GM12878 (cell line): ENCODE measurements at regions not wholly inside any gene's neighbourhood (a gene's known extent, or its start where the extent isn't known, plus 50 kb on each side); places are given as distances from the start of the nearest gene placed in this dataset.
A peak's percentile ranks its signal among the peaks of the same experiment; 100 is the strongest.
"Not testable (repeated sequence)": the region's sequence is repeated elsewhere in the genome, so short reads cannot be mapped to it uniquely, and the experiment has no call there.

Experiments used
- ATAC-seq: fragments of 200-7000 bp; cut with Tn5 transposase; 3 replicates; pipeline ENCODE4 v1.9.1; 2020; ENCODE audit warnings: mild to moderate bottlenecking, moderate library complexity
- BruUV-seq: library from RNA; stranded (reverse); fragments of 400-500 nt; replicated peaks from 2 replicates; lab custom pipeline; 2021; lab: Mats Ljungman, UMichigan
- CTCF ChIA-PET: fragments of 300-600 bp; sonication (Branson Sonifier 250); formaldehyde crosslinking; extraction: SDS; loops from one replicate; lab custom pipeline; 2021; ENCODE audit warnings: inconsistent platforms; lab: Yijun Ruan, JAX
- POLR2A ChIA-PET: fragments of 350-600 bp; formaldehyde crosslinking; extraction: SDS; loops from one replicate; lab custom pipeline; 2021; ENCODE audit warnings: inconsistent platforms; lab: Charles Lee
- RAD21 ChIA-PET: fragments of 300-600 bp; sonication (Branson Sonifier 250); formaldehyde crosslinking; loops from one replicate; lab custom pipeline; 2023; ENCODE audit warnings: antibody characterized with exemption; ENCODE audit not compliant: unreplicated experiment; lab: Charles Lee
- SMC1A ChIA-PET: fragments of 300-600 bp; sonication (Branson Sonifier 250); formaldehyde crosslinking; loops from one replicate; lab custom pipeline; 2023; ENCODE audit not compliant: unreplicated experiment, uncharacterized antibody; lab: Charles Lee
- DNase-seq: peaks from one replicate; pipeline ENCODE4 v3.0.0-alpha.2; 2011; ENCODE audit warnings: low read depth, low spot score
- FAIRE-seq: peaks from 3 replicates; lab custom pipeline; 2011; peaks lifted over from hg19 to GRCh38; lab: Jason Lieb, UNC
- H2AFZ ChIP-seq: 2 replicates; pipeline ENCODE4 v1.6.0; 2011; ENCODE audit warnings: low read depth, low read length, control low read depth; ENCODE audit not compliant: control insufficient read depth
- H3K27ac ChIP-seq: 2 replicates; pipeline ENCODE4 v1.5.1; 2011; ENCODE audit warnings: control low read depth; ENCODE audit not compliant: control insufficient read depth, insufficient read depth
- H3K27me3 ChIP-seq, 2 experiments: replicated peaks in 1 of 2; 2 replicates each; pipeline versions ENCODE4 v1.6.0 to v1.6.1; 2011; ENCODE audit warnings: low read length in 1 of 2; ENCODE audit not compliant: control insufficient read depth in 2 of 2, insufficient read depth in 2 of 2
- H3K36me3 ChIP-seq, 2 experiments: 2 replicates each; pipeline ENCODE4 v1.5.1; 2011; ENCODE audit warnings: low read length in 1 of 2; ENCODE audit not compliant: control insufficient read depth in 2 of 2, insufficient read depth in 2 of 2
- H3K4me1 ChIP-seq: 2 replicates; pipeline ENCODE4 v1.6.1; 2011; ENCODE audit warnings: mild to moderate bottlenecking, low read length, moderate library complexity, mixed read lengths; ENCODE audit not compliant: control insufficient read depth, insufficient read depth
- H3K4me2 ChIP-seq: 2 replicates; pipeline ENCODE4 v1.6.0; 2011; ENCODE audit warnings: control low read depth; ENCODE audit not compliant: control insufficient read depth, insufficient read depth
- H3K4me3 ChIP-seq: fragments of 200-600 bp; sonication (generic); 2 replicates; pipeline ENCODE4 v1.5.1; 2016
- H3K79me2 ChIP-seq: 2 replicates; pipeline ENCODE4 v1.6.0; 2011; ENCODE audit warnings: low read length; ENCODE audit not compliant: control insufficient read depth, insufficient read depth
- H3K9ac ChIP-seq: 2 replicates; pipeline ENCODE4 v1.8.0; 2011; ENCODE audit warnings: low read length, control low read depth, mixed read lengths; ENCODE audit not compliant: control insufficient read depth, insufficient read depth
- H3K9me3 ChIP-seq: replicated peaks from 3 replicates; pipeline ENCODE4 v1.5.1; 2011; ENCODE audit warnings: mild to moderate bottlenecking, low read length; ENCODE audit not compliant: control insufficient read depth, insufficient read depth
- H4K20me1 ChIP-seq: 2 replicates; pipeline ENCODE4 v1.6.0; 2011; ENCODE audit not compliant: control insufficient read depth, insufficient read depth
- MTA2 ChIP-seq: fragments of 450-650 bp; IDR thresholded peaks from 2 replicates; pipeline ENCODE4 v1.6.1; 2016; ENCODE audit warnings: low read depth, mild to moderate bottlenecking, moderate library complexity
- RAD21 ChIP-seq: IDR thresholded peaks from 2 replicates; pipeline ENCODE4 v1.6.1; 2011; ENCODE audit warnings: mild to moderate bottlenecking, low read depth, low read length, moderate library complexity; ENCODE audit not compliant: insufficient read depth
- RB1 ChIP-seq: fragments of 450-650 bp; formaldehyde crosslinking; IDR thresholded peaks from 2 replicates; pipeline ENCODE4 v1.6.1; 2017; ENCODE audit warnings: mild to moderate bottlenecking, borderline replicate concordance
- RELA ChIP-seq: fragments of 450-650 bp; IDR thresholded peaks from 2 replicates; pipeline ENCODE4 v1.8.0; 2014; ENCODE audit warnings: borderline replicate concordance; ENCODE audit not compliant: partially characterized antibody
- RUNX3 ChIP-seq: IDR thresholded peaks from 2 replicates; pipeline ENCODE4 v1.6.1; 2012; ENCODE audit warnings: low read length, inconsistent platforms
- SMC3 ChIP-seq: IDR thresholded peaks from 2 replicates; pipeline ENCODE4 v1.6.1; 2011; ENCODE audit warnings: low read length, improper control_type of control experiment, borderline replicate concordance
- WRNIP1 ChIP-seq: IDR thresholded peaks from 2 replicates; pipeline ENCODE4 v1.6.1; 2011; ENCODE audit warnings: low read depth, low read length, improper control_type of control experiment, borderline replicate concordance
- ZNF24 ChIP-seq: fragments of 450-650 bp; IDR thresholded peaks from 2 replicates; pipeline ENCODE4 v1.6.1; 2017; ENCODE audit warnings: antibody characterized with exemption, mild to moderate bottlenecking
- WGBS: methylation state at CpG from one replicate; pipeline ENCODE4 v1.1.6; 2016; ENCODE audit warnings: low lambda C conversion rate; ENCODE audit not compliant: insufficient replicate concordance, insufficient coverage; ENCODE audit errors: missing lambda C conversion rate; 5-methylcytosine and 5-hydroxymethylcytosine counted together
- in situ Hi-C: fragments of 300-500 bp; cut with MboI; formaldehyde crosslinking; loops from 9 replicates; pipeline ENCODE4 v1.14.3; 2018; ENCODE audit warnings: mixed read lengths
- intact Hi-C: fragments of 100-400 bp; cut with micrococcal nuclease; formaldehyde crosslinking; loops from one replicate; pipeline ENCODE4 v1.14.2; 2022; ENCODE audit not compliant: unreplicated experiment
- TF ChIP-seq, protein P1 (sequence below), 3 experiments: IDR thresholded peaks in 2 of 3; conservative IDR thresholded peaks in 1 of 3; 2 replicates each; pipeline ENCODE4 v1.5.1; 2011; ENCODE audit warnings: low read depth in 3 of 3, low read length in 3 of 3, mild to moderate bottlenecking in 3 of 3, control low read depth in 2 of 3, moderate library complexity in 2 of 3, inconsistent platforms in 1 of 3, mixed read lengths in 1 of 3; ENCODE audit not compliant: control insufficient read depth in 2 of 3, insufficient read depth in 1 of 3; ENCODE audit errors: extremely low read depth in 1 of 3
- TF ChIP-seq, protein P2 (sequence below): IDR thresholded peaks from 2 replicates; pipeline ENCODE4 v1.6.1; 2012; ENCODE audit warnings: low read depth, low read length, improper control_type of control experiment

DNA sequence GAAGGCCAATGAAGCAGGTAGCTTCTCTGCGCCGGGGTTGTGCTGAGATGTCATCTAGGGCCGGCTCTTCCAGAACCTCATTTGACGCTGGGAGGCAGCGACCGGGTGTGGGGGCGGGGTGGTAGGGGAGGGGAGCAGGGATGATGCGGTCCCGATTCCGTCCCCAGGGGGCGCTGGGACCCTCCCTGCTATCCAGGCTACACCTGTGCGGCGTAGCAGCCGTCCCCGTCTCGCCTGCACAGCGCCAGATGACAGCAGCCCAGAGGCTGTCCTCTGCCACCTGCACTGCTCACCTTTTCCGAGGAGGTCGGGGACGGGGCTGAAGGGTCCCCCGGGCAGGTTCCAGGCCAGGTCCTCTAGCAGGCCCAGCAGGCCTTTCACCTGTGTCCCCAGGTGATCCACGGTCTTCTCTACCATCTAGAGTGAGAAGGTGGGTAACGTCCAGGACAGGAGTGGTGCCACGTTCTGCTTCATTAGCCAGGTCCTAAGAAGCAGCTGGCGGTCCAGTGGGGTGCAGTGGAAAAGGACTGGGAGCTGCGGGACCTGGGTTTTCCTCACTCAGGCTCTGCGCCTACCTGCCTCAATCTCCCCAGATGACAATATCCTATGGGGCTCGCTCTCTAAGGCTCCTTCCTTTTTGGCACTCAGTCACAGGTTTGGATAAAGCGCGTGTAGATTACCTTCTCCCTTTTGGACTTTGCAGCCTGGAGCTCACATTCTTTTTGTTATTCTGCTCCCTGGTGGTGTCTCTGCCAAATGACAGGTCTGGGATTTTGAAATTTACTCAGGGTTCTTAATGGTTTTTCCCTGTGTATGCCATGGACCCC is 56.0 kb upstream of the RAB6C start:
- POLR2A ChIA-PET: no interaction called here
- H3K9me3 ChIP-seq: peaks cover 2% of the 10 kb centered on the region; the same call in 2 of the 3 replicates
- BruUV-seq: no TSS peak
- peak; percentile 86 for FAIRE-seq
- peaks cover 0 to 2% of the 10 kb centered on the region in 2 experiments; a peak in 2 of 4 replicates for H3K27me3 ChIP-seq
- intact Hi-C loops: loop anchor here (10.0 kb wide), 1 partner anchor 1599 kb away; no protein-coding TSS in a partner anchor
- in situ Hi-C loops: no loop called here
- H3K79me2 ChIP-seq: no peaks in the 10 kb centered on the region
- H3K4me3 ChIP-seq: no peak overlapping the region
- WGBS: 3% methylated on average over 19 of the region's 30 CpGs
- H3K4me2 ChIP-seq: no peak overlapping the region
- peak; percentile 67 for ATAC-seq
- no peak for DNase-seq
- SMC1A ChIA-PET: no interaction called here
- no peak overlapping the region for H3K9ac ChIP-seq
- TF ChIP-seq RAD21 (peak; percentile 52), MTA2 (no peak), RB1 (no peak), SMC3 (peak; percentile 10; the same call in 1 of the 2 replicates), WRNIP1 (no peak), RELA (no peak), ZNF24 (no peak), RUNX3 (no peak)
- TF ChIP-seq, protein P1, sequence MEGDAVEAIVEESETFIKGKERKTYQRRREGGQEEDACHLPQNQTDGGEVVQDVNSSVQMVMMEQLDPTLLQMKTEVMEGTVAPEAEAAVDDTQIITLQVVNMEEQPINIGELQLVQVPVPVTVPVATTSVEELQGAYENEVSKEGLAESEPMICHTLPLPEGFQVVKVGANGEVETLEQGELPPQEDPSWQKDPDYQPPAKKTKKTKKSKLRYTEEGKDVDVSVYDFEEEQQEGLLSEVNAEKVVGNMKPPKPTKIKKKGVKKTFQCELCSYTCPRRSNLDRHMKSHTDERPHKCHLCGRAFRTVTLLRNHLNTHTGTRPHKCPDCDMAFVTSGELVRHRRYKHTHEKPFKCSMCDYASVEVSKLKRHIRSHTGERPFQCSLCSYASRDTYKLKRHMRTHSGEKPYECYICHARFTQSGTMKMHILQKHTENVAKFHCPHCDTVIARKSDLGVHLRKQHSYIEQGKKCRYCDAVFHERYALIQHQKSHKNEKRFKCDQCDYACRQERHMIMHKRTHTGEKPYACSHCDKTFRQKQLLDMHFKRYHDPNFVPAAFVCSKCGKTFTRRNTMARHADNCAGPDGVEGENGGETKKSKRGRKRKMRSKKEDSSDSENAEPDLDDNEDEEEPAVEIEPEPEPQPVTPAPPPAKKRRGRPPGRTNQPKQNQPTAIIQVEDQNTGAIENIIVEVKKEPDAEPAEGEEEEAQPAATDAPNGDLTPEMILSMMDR (IDR thresholded peaks at IDR 0.05 in 2 of 3, conservative IDR thresholded peaks at IDR 0.05 in 1 of 3; ENCODE audit: control insufficient read depth in 2 of 3, extremely low read depth in 1 of 3, insufficient read depth in 1 of 3, low read depth in 3 of 3, low read length in 3 of 3): peak; percentile 22 to 42 (median 41); a peak in 4 of 6 replicates
- TF ChIP-seq, protein P2, sequence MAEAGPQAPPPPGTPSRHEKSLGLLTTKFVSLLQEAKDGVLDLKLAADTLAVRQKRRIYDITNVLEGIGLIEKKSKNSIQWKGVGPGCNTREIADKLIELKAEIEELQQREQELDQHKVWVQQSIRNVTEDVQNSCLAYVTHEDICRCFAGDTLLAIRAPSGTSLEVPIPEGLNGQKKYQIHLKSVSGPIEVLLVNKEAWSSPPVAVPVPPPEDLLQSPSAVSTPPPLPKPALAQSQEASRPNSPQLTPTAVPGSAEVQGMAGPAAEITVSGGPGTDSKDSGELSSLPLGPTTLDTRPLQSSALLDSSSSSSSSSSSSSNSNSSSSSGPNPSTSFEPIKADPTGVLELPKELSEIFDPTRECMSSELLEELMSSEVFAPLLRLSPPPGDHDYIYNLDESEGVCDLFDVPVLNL: no peak
- H3K36me3 ChIP-seq: no peaks in the 10 kb centered on the region
- no peaks in the 10 kb centered on the region for H4K20me1 ChIP-seq
- H3K4me1 ChIP-seq: no peaks in the 10 kb centered on the region
- no peak overlapping the region for H2AFZ ChIP-seq
- H3K27ac ChIP-seq: no peak overlapping the region
- CTCF ChIA-PET: interaction anchor here (1.1 to 1.6 kb wide), 2 partner anchors 13 to 15 kb away, joined by 3 to 4 read pairs; no protein-coding TSS in a partner anchor
- RAD21 ChIA-PET: no interaction called here

DNA sequence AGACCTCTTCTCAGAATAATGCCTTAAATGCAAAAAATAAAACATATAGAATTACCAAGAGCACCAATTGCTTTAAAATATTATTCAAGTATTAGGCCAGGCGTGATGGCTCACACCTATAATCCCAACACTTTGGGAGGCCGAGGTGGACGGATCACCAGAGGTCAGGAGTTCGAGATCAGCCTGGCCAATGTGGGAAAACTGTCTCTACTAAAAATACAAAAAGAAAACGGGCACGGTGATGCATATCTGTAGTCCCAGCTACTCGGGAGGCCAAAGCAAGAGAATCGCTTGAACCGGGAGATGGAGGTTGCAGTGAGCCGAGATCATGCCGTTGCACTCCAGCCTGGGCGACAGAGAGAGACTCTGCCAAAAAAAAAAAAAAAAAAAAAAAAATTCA is 55.4 kb upstream of the RAB6C start:
- H4K20me1 ChIP-seq, DNase-seq, H2AFZ ChIP-seq, H3K4me2 ChIP-seq, H3K4me3 ChIP-seq, RAD21 ChIA-PET, BruUV-seq, ATAC-seq, H3K79me2 ChIP-seq, FAIRE-seq, H3K36me3 ChIP-seq, H3K27ac ChIP-seq, H3K4me1 ChIP-seq, H3K27me3 ChIP-seq, in situ Hi-C loops, H3K9me3 ChIP-seq, POLR2A ChIA-PET, SMC1A ChIA-PET, H3K9ac ChIP-seq: not testable (repeated sequence)
- CTCF ChIA-PET: interaction anchor here (1.1 to 1.6 kb wide), 2 partner anchors 13 to 15 kb away, joined by 3 to 4 read pairs; no protein-coding TSS in a partner anchor
- intact Hi-C loops: loop anchor here (10.0 kb wide), 1 partner anchor 1599 kb away; no protein-coding TSS in a partner anchor
- WGBS: 42% methylated on average over 9 of the region's 12 CpGs
